HPDE6-E6E7 (cell line): ENCODE measurements at regions not wholly inside any gene's neighbourhood (a gene's known extent, or its start where the extent isn't known, plus 50 kb on each side); places are given as distances from the start of the nearest gene placed in this dataset.

Experiments
- DNase-seq: peaks from one replicate; pipeline ENCODE4 v3.0.0; 2011; ENCODE audit warnings: missing footprints; ENCODE audit errors: extremely low spot score

- DNase-seq: no peak
These were observed 483.9 kb downstream of the SH2D4B start for GRCh38 chr10:81021428-81022129.

GRCh38 chr10:81026591-81026990 is 488.9 kb downstream of the SH2D4B start:
- no peak for DNase-seq

- no peak for DNase-seq
These were observed 489.5 kb downstream of the SH2D4B start for GRCh38 chr10:81027223-81027622.

DNA sequence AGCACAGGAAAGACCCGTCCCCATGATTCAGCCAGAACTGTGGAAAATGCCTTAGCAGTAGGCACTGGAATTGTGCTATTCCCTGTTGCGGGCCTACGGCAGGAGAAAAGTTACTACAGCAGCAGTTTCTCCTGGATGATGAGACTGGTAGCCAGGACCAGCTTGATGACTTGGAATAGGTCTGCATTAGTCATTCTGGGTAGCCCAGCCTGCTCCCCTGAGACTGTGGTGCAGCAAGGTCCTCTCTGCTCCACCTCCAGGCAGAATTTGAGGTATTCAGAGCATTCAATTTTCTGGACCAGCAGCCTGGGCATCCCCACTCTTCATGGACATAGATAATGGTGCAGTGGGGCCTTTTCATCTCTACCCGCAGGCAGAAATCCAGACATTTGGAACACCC is 490.0 kb downstream of the SH2D4B start:
- DNase-seq: no peak

DNA sequence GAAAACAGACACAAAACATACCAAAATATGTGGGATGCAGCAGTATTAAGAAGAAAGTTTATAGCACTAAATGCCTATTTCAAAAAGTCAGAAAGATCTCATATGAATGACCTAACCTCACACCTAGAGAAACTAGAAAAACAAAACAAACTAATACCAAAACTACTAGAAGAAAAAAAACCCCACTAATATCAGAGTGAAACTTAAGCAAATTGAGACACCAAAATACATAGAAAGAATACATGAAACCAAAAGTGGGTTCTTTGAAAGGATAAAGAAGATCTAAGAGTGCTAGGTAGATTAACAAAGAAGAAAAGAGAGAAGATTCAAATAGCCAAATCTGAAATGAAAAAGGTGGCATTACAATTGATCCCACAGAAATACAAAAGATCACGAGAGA is 494.1 kb downstream of the SH2D4B start:
- no peak for DNase-seq

DNA sequence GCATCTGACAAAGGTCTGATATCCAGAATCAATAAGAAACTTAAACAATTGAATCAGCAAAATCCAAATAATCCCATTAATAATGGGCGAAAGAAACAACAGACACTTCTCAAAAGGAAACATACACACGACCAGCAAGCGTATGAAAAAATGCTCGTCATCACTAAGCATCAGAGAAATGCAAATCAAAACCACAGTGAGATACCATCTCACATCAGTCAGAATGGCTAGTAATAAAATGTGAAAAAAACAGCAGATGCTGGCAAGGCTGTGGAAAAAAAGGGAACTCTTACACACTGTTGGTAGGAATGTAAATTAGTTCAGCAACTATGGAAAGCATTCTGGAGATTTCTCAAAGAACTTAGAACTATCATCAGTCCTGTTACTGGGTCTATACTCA is 496.7 kb downstream of the SH2D4B start:
- DNase-seq: no peak

DNA sequence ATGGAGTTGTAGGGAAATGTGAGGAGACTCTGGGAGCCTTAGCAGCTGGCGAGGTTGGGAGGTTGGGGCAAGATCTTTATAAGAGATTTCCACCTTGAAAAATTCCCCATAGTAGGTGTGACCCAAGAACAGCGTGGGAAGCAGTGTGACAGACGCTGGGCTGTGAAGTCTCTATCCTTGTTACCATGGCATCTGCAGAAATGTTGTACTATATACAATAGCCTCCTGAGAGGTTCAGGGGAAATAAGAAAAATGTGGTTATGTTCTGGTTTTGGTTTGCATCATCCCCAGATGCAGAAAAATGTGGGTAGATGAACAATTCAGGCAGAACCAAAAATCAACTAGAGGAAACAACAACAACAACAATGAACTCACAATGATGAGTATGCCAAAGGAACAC is 498.6 kb downstream of the SH2D4B start:
- DNase-seq: no peak

DNA sequence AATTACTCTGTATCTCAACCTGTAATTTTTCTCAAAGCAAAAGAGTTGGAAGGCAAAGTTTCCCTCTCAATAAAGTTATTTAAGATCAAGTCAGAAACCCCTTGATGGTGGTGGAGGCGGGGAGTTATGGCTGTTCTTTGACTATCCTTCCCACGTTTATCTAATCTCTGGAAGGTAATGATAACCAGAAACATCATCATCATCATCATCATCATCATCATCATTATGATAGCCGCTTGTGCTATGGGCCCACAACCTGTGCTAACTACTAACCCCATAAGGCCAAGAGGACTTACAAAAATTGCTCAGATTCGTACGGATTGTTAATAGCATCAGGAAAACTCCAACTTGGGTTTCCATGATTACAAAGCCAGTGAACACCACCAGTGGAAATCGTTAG is 502.3 kb downstream of the SH2D4B start:
- no peak for DNase-seq

- DNase-seq: no peak
These were observed 503.2 kb downstream of the SH2D4B start for GRCh38 chr10:81040940-81041339.

- DNase-seq: no peak
These were observed 504.9 kb downstream of the SH2D4B start for GRCh38 chr10:81042647-81043046.

GRCh38 chr10:81065474-81065873 is 527.8 kb downstream of the SH2D4B start:
- no peak for DNase-seq

GRCh38 chr10:81068460-81068859 is 530.8 kb downstream of the SH2D4B start:
- no peak for DNase-seq

DNA sequence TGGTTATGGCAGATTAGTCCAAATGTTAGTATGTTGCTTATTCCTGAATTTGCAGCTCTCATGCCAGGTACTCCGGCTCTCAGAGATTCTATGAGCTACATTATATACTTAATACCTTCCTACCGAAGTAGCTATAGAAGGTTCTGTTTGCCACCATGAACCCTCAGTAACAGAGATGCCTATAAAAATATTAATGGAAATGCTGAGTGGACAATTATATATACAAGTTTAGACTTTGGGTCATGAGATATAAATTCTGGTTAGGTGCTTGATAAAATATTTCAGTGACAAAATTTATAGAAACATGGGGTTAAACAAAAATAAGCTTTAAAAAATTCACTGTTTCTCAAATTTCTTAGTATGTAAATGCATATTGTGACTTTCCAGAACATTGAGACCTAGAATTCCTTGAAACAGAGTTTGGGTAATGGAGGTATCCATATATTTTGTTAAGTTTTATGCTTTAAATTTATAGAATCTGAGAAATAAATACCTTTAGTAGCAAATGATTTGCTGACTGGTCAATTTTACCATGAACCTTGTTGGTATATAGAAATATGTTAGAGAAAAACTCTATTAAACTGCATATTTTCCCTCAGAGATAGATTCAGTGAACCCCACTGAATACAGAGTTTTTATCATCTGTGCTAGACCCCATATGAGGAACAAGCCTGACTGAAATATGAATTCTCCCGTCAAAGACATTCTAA is 533.5 kb downstream of the SH2D4B start:
- no peak for DNase-seq

- DNase-seq: no peak
These were observed 535.5 kb downstream of the SH2D4B start for GRCh38 chr10:81073155-81073554.

GRCh38 chr10:81081887-81082620 is 544.4 kb downstream of the SH2D4B start:
- DNase-seq: no peak

DNA sequence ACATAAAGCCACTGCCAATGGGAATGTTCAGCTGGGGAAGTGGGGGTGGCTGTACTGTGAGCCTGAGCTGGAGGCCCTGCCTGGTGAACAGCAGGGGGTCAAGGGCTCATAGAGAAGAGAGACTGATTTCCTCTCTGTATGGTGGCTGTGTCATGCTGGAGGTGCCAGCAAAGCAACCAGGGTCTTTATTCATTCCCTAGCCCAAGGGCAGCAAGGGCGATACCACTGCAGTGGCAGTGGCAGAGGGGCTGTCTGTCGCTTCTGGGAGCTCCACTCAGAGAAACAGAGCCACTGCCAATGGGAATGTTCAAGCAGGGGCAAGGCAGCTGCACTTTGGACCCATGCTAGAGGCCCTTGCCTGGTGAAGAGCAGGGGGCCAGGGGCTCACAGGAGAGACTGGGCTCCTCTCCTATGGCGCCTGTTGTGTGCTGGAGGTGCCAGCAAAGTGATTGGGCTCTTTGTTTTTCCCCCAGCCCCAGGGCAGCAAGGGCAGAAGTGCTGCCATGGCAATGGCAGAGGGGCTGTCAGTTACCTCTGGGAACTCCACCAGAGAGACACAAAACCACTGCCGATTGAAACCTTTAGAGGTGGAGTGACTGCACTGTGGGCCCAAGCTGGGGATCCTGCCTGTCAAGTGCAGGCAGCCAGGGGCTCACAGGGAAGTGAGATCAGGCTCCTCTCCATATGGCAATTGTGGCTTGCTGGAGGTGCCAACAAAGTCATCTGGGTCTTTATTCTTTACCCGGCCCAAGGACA is 545.1 kb downstream of the SH2D4B start:
- no peak for DNase-seq

- DNase-seq: no peak
These were observed 555.4 kb downstream of the SH2D4B start for GRCh38 chr10:81093056-81093455.

DNA sequence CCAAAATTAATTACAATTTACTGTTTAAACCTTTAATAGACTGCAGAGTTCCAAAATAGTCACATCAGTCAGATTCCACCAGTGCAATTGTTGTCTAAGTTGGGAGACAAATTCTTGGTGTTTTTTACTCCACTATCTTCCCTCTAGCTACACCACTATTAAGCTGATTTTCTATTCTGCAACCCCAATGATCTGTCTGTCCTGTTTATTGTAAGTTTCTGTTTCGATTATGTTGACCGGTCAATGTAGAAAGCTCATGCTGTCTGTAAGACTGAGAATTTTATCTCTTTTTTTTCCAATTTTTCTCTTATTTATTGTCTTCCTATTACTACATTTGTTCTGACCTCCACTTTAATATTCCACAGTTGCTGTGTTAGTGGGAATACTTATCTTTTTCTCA is 557.5 kb downstream of the SH2D4B start:
- no peak for DNase-seq

GRCh38 chr10:81096558-81096957 is 558.9 kb downstream of the SH2D4B start:
- no peak for DNase-seq

- DNase-seq: no peak
These were observed 563.4 kb downstream of the SH2D4B start for GRCh38 chr10:81101062-81101461.

DNA sequence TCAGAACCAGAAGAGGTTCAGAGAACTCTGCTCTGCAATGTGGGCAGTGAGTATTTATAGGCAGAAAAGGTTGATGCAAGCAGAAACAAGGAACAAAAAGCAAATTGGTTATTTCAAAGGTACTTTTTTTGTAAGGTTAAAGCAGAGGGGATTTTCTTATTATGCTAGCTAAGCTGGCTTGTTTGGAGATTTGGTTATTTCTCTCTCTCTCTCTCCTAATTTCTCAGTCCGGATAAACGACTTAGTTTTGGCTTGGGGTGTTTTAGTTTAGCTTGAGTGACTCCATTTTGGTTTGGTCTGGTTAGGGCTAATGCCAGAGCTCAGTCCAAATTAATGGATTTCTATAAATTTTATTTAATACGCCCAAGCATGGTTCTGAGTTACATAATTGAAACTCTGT is 566.8 kb downstream of the SH2D4B start:
- DNase-seq: no peak

- DNase-seq: no peak
These were observed 571.0 kb downstream of the SH2D4B start for GRCh38 chr10:81108516-81109199.
